ENCODE measurements at regions not wholly inside any gene's neighbourhood (a gene's known extent, or its start where the extent isn't known, plus 50 kb on each side); places are given as distances from the start of the nearest gene placed in this dataset.

GRCh38 chr5:28104080-28104479 is 1065.7 kb upstream of the CDH9 start:
- no peaks in the 10 kb centered on the region for H3K36me3 Mint-ChIP-seq (ENCODE audit: low read depth)

GRCh38 chr5:28084069-28084468 is 1045.7 kb upstream of the CDH9 start:
- H3K27me3 Mint-ChIP-seq (ENCODE audit: low read depth) = no peaks in the 10 kb centered on the region
- H3K4me3 Mint-ChIP-seq (ENCODE audit: low read depth) = no peak overlapping the region
- no peak for DNase-seq (ENCODE audit: low spot score)
- H3K9me3 Mint-ChIP-seq = peaks cover 36% of the 10 kb centered on the region
- no peak overlapping the region for H3K27ac Mint-ChIP-seq
- H3K4me1 Mint-ChIP-seq (ENCODE audit: low read depth) = no peaks in the 10 kb centered on the region
- intact Hi-C loops (cut with micrococcal nuclease) = no loop called here
- H3K36me3 Mint-ChIP-seq (ENCODE audit: low read depth) = no peaks in the 10 kb centered on the region

More at GRCh38 chr5:28104080-28104479, 1065.7 kb upstream of the CDH9 start:
- intact Hi-C loops (cut with micrococcal nuclease) = no loop called here
- Mint-ChIP-seq H3K27me3 (ENCODE audit: low read depth) (no peaks in the 10 kb centered on the region), H3K4me1 (ENCODE audit: low read depth) (no peaks in the 10 kb centered on the region), H3K27ac (no peak overlapping the region), H3K9me3 (peaks cover 27% of the 10 kb centered on the region), H3K4me3 (ENCODE audit: low read depth) (no peak overlapping the region)
- DNase-seq (ENCODE audit: low spot score) = no peak

- no peak overlapping the region for H3K27ac Mint-ChIP-seq
- no peak for DNase-seq (ENCODE audit: low spot score)
- H3K4me1 Mint-ChIP-seq (ENCODE audit: low read depth) = no peaks in the 10 kb centered on the region
- intact Hi-C loops (cut with micrococcal nuclease) = no loop called here
- H3K36me3 Mint-ChIP-seq (ENCODE audit: low read depth) = no peaks in the 10 kb centered on the region
- H3K27me3 Mint-ChIP-seq (ENCODE audit: low read depth) = no peaks in the 10 kb centered on the region
- H3K9me3 Mint-ChIP-seq = peaks cover 33% of the 10 kb centered on the region
- H3K4me3 Mint-ChIP-seq (ENCODE audit: low read depth) = no peak overlapping the region
These were observed 1044.2 kb upstream of the CDH9 start for GRCh38 chr5:28082610-28083009.

- no peaks in the 10 kb centered on the region for H3K36me3 Mint-ChIP-seq (ENCODE audit: low read depth)
- intact Hi-C loops (cut with micrococcal nuclease) = no loop called here
- H3K4me1 Mint-ChIP-seq (ENCODE audit: low read depth) = no peaks in the 10 kb centered on the region
- H3K27ac Mint-ChIP-seq = no peak overlapping the region
- peaks cover 36% of the 10 kb centered on the region for H3K9me3 Mint-ChIP-seq
- no peak for DNase-seq (ENCODE audit: low spot score)
- H3K4me3 Mint-ChIP-seq (ENCODE audit: low read depth) = no peak overlapping the region
- no peaks in the 10 kb centered on the region for H3K27me3 Mint-ChIP-seq (ENCODE audit: low read depth)
These were observed 1039.2 kb upstream of the CDH9 start for GRCh38 chr5:28077291-28078240.

- Mint-ChIP-seq H3K36me3 (ENCODE audit: low read depth) (no peaks in the 10 kb centered on the region), H3K4me3 (ENCODE audit: low read depth) (no peak overlapping the region), H3K9me3 (peaks cover 25% of the 10 kb centered on the region), H3K27ac (no peak overlapping the region), H3K27me3 (ENCODE audit: low read depth) (no peaks in the 10 kb centered on the region), H3K4me1 (ENCODE audit: low read depth) (no peaks in the 10 kb centered on the region)
- intact Hi-C loops (cut with micrococcal nuclease) = no loop called here
- DNase-seq (ENCODE audit: low spot score) = no peak
These were observed 1028.5 kb upstream of the CDH9 start for GRCh38 chr5:28066856-28067255.

GRCh38 chr5:28065656-28066055 is 1027.3 kb upstream of the CDH9 start:
- no peak overlapping the region for H3K4me3 Mint-ChIP-seq (ENCODE audit: low read depth)
- no peak for DNase-seq (ENCODE audit: low spot score)
- no peaks in the 10 kb centered on the region for H3K36me3 Mint-ChIP-seq (ENCODE audit: low read depth)
- H3K27me3 Mint-ChIP-seq (ENCODE audit: low read depth) = no peaks in the 10 kb centered on the region
- H3K9me3 Mint-ChIP-seq = peaks cover 24% of the 10 kb centered on the region
- intact Hi-C loops (cut with micrococcal nuclease) = no loop called here
- no peak overlapping the region for H3K27ac Mint-ChIP-seq
- H3K4me1 Mint-ChIP-seq (ENCODE audit: low read depth) = no peaks in the 10 kb centered on the region

- Mint-ChIP-seq H3K9me3 (peaks cover 22% of the 10 kb centered on the region), H3K4me1 (ENCODE audit: low read depth) (no peaks in the 10 kb centered on the region), H3K27ac (no peak overlapping the region), H3K27me3 (ENCODE audit: low read depth) (no peaks in the 10 kb centered on the region), H3K36me3 (ENCODE audit: low read depth) (no peaks in the 10 kb centered on the region), H3K4me3 (ENCODE audit: low read depth) (no peak overlapping the region)
- intact Hi-C loops (cut with micrococcal nuclease) = no loop called here
- no peak for DNase-seq (ENCODE audit: low spot score)
These were observed 1008.2 kb upstream of the CDH9 start for GRCh38 chr5:28046596-28046995.

- H3K4me3 Mint-ChIP-seq (ENCODE audit: low read depth) = no peak overlapping the region
- no peaks in the 10 kb centered on the region for H3K36me3 Mint-ChIP-seq (ENCODE audit: low read depth)
- DNase-seq (ENCODE audit: low spot score) = no peak
- no peaks in the 10 kb centered on the region for H3K4me1 Mint-ChIP-seq (ENCODE audit: low read depth)
- intact Hi-C loops (cut with micrococcal nuclease) = no loop called here
- H3K27me3 Mint-ChIP-seq (ENCODE audit: low read depth) = no peaks in the 10 kb centered on the region
- peaks cover 61% of the 10 kb centered on the region for H3K9me3 Mint-ChIP-seq
- no peak overlapping the region for H3K27ac Mint-ChIP-seq
These were observed 989.5 kb upstream of the CDH9 start for GRCh38 chr5:28027851-28028250.

GRCh38 chr5:28017178-28017577 is 978.8 kb upstream of the CDH9 start:
- H3K4me3 Mint-ChIP-seq (ENCODE audit: low read depth) = no peak overlapping the region
- intact Hi-C loops (cut with micrococcal nuclease) = no loop called here
- H3K27me3 Mint-ChIP-seq (ENCODE audit: low read depth) = no peaks in the 10 kb centered on the region
- DNase-seq (ENCODE audit: low spot score) = no peak
- no peaks in the 10 kb centered on the region for H3K4me1 Mint-ChIP-seq (ENCODE audit: low read depth)
- no peak overlapping the region for H3K27ac Mint-ChIP-seq
- H3K9me3 Mint-ChIP-seq = peaks cover 73% of the 10 kb centered on the region
- H3K36me3 Mint-ChIP-seq (ENCODE audit: low read depth) = no peaks in the 10 kb centered on the region

GRCh38 chr5:28014779-28015178 is 976.4 kb upstream of the CDH9 start:
- Mint-ChIP-seq H3K27me3 (ENCODE audit: low read depth) (no peaks in the 10 kb centered on the region), H3K4me1 (ENCODE audit: low read depth) (no peaks in the 10 kb centered on the region), H3K27ac (no peak overlapping the region), H3K9me3 (peaks cover 71% of the 10 kb centered on the region), H3K4me3 (ENCODE audit: low read depth) (no peak overlapping the region), H3K36me3 (ENCODE audit: low read depth) (no peaks in the 10 kb centered on the region)
- no peak for DNase-seq (ENCODE audit: low spot score)
- intact Hi-C loops (cut with micrococcal nuclease) = no loop called here

GRCh38 chr5:28012538-28012937 is 974.2 kb upstream of the CDH9 start:
- no peak for DNase-seq (ENCODE audit: low spot score)
- Mint-ChIP-seq H3K36me3 (ENCODE audit: low read depth) (no peaks in the 10 kb centered on the region), H3K27ac (no peak overlapping the region), H3K27me3 (ENCODE audit: low read depth) (no peaks in the 10 kb centered on the region), H3K9me3 (peaks cover 72% of the 10 kb centered on the region), H3K4me1 (ENCODE audit: low read depth) (no peaks in the 10 kb centered on the region), H3K4me3 (ENCODE audit: low read depth) (no peak overlapping the region)
- intact Hi-C loops (cut with micrococcal nuclease) = no loop called here

- Mint-ChIP-seq H3K36me3 (ENCODE audit: low read depth) (no peaks in the 10 kb centered on the region), H3K27ac (no peak overlapping the region), H3K4me1 (ENCODE audit: low read depth) (no peaks in the 10 kb centered on the region), H3K27me3 (ENCODE audit: low read depth) (no peaks in the 10 kb centered on the region), H3K9me3 (peaks cover 60% of the 10 kb centered on the region), H3K4me3 (ENCODE audit: low read depth) (no peak overlapping the region)
- no peak for DNase-seq (ENCODE audit: low spot score)
- intact Hi-C loops (cut with micrococcal nuclease) = no loop called here
These were observed 971.2 kb upstream of the CDH9 start for GRCh38 chr5:28009576-28009975.

GRCh38 chr5:27996665-27997064 is 958.3 kb upstream of the CDH9 start:
- Mint-ChIP-seq H3K4me3 (ENCODE audit: low read depth) (no peak overlapping the region), H3K36me3 (ENCODE audit: low read depth) (no peaks in the 10 kb centered on the region), H3K27ac (no peak overlapping the region), H3K9me3 (peaks cover 61% of the 10 kb centered on the region), H3K27me3 (ENCODE audit: low read depth) (no peaks in the 10 kb centered on the region), H3K4me1 (ENCODE audit: low read depth) (no peaks in the 10 kb centered on the region)
- DNase-seq (ENCODE audit: low spot score) = no peak
- intact Hi-C loops (cut with micrococcal nuclease) = no loop called here
